C4-2B (cell line): ENCODE measurements at regions not wholly inside any gene's neighbourhood (a gene's known extent, or its start where the extent isn't known, plus 50 kb on each side); places are given as distances from the start of the nearest gene placed in this dataset.

Source experiments
- H3K27ac ChIP-seq: fragments of 450-650 bp; 2 replicates; pipeline ENCODE4 v1.5.1; 2017
- ZFX ChIP-seq: fragments of 450-650 bp; IDR thresholded peaks from 2 replicates; pipeline ENCODE4 v1.6.1; 2017
- TF ChIP-seq, protein P1 (sequence below): fragments of 450-650 bp; conservative IDR thresholded peaks from 2 replicates; pipeline ENCODE4 v1.5.1; 2017; ENCODE audit warnings: mild to moderate bottlenecking

- H3K27ac ChIP-seq: no peak overlapping the region
- TF ChIP-seq, protein P1, sequence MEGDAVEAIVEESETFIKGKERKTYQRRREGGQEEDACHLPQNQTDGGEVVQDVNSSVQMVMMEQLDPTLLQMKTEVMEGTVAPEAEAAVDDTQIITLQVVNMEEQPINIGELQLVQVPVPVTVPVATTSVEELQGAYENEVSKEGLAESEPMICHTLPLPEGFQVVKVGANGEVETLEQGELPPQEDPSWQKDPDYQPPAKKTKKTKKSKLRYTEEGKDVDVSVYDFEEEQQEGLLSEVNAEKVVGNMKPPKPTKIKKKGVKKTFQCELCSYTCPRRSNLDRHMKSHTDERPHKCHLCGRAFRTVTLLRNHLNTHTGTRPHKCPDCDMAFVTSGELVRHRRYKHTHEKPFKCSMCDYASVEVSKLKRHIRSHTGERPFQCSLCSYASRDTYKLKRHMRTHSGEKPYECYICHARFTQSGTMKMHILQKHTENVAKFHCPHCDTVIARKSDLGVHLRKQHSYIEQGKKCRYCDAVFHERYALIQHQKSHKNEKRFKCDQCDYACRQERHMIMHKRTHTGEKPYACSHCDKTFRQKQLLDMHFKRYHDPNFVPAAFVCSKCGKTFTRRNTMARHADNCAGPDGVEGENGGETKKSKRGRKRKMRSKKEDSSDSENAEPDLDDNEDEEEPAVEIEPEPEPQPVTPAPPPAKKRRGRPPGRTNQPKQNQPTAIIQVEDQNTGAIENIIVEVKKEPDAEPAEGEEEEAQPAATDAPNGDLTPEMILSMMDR: no peak
- TF ChIP-seq ZFX: no peak
Observed at GRCh38 chr1:186775881-186776560, 52.7 kb upstream of the PLA2G4A start.

- TF ChIP-seq, protein P1: no peak
- no peak for TF ChIP-seq ZFX
- H3K27ac ChIP-seq: no peak overlapping the region
Observed at GRCh38 chr1:186775036-186775435, 53.7 kb upstream of the PLA2G4A start.

- TF ChIP-seq ZFX: no peak
- TF ChIP-seq, protein P1: no peak
- H3K27ac ChIP-seq: no peak overlapping the region
Observed at GRCh38 chr1:186772228-186772627, 56.5 kb upstream of the PLA2G4A start.

- H3K27ac ChIP-seq: no peak overlapping the region
- TF ChIP-seq, protein P1: no peak
- no peak for TF ChIP-seq ZFX
Observed at GRCh38 chr1:186770421-186770820, 58.3 kb upstream of the PLA2G4A start.

- no peak overlapping the region for H3K27ac ChIP-seq
- TF ChIP-seq ZFX: no peak
- TF ChIP-seq, protein P1: no peak
Observed at GRCh38 chr1:186768906-186769305, 59.8 kb upstream of the PLA2G4A start.

DNA sequence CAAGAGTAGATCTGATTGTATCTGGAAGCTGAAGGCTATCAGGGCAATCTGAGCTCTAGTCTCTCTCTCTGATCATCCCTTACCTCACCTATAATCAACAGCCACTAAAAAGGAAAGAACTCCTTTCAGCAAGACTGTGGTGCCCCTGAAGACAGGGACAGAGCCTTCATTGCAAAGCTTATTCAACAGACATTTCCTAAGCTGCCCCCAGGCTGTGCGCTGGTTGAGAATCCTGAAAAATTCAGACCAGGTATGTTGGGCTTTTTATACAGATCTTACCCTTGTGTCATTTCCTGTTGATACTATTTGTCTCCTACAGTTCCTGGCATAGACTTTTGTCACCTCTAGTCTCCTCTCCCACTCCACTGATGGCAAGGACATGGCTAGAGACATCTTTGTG lies 63.3 kb upstream of the PLA2G4A start:
- TF ChIP-seq, protein P1: no peak
- no peak for TF ChIP-seq ZFX
- no peak overlapping the region for H3K27ac ChIP-seq

DNA sequence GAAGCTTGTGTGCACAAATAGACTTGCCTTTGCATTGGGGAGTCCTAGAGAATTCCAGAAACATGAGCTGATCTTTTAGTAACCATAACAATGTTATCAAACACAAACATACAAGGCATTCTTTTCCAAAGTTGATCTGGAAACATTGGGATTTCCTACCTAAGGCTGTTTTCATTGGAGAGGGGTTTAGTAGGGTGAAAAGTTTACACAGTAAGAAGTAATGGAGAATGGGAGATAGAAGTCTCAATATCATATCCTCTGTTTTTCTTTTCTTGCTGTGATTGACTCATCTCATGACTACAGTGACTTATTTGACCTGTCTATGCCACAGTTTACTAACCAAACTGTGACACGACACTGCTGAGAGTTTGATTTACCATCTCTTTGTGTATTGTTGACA lies 65.6 kb upstream of the PLA2G4A start:
- no peak overlapping the region for H3K27ac ChIP-seq
- no peak for TF ChIP-seq ZFX
- TF ChIP-seq, protein P1: no peak
